NCI-H1694 (cell line): ENCODE measurements at regions not wholly inside any gene's neighbourhood (a gene's known extent, or its start where the extent isn't known, plus 50 kb on each side); places are given as distances from the start of the nearest gene placed in this dataset.
"Not testable (repeated sequence)": the region's sequence is repeated elsewhere in the genome, so short reads cannot be mapped to it uniquely, and the experiment has no call there.

Source experiments
- DNase-seq: peaks from one replicate; lab custom pipeline; 2025; lab: John Stamatoyannopoulos, UW

- no peak for DNase-seq
Observed at GRCh38 chr21:25240974-25241373, 366.3 kb downstream of the MRPL39 start.

GRCh38 chr21:25234857-25235801, 372.2 kb downstream of the MRPL39 start:
- no peak for DNase-seq

GRCh38 chr21:25220954-25221353, 386.3 kb downstream of the MRPL39 start:
- DNase-seq, result no peak

- no peak for DNase-seq
Observed at GRCh38 chr21:25220169-25220568, 387.1 kb downstream of the MRPL39 start.

- DNase-seq, result no peak
Observed at GRCh38 chr21:25215698-25216384, 391.4 kb downstream of the MRPL39 start.

GRCh38 chr21:25214676-25215075, 392.6 kb downstream of the MRPL39 start:
- DNase-seq, result no peak

- no peak for DNase-seq
Observed at GRCh38 chr21:25199944-25200343, 407.3 kb downstream of the MRPL39 start.

- no peak for DNase-seq
Observed at GRCh38 chr21:25191141-25191540, 416.1 kb downstream of the MRPL39 start.

GRCh38 chr21:25189497-25189896, 417.8 kb downstream of the MRPL39 start:
- DNase-seq, result no peak

- no peak for DNase-seq
Observed at GRCh38 chr21:25188677-25189079, 418.6 kb downstream of the MRPL39 start.

GRCh38 chr21:25186273-25186672, 421.0 kb downstream of the MRPL39 start:
- DNase-seq, result peak; percentile 17

GRCh38 chr21:25183577-25183976, 423.7 kb downstream of the MRPL39 start:
- DNase-seq, result no peak

- DNase-seq, result not testable (repeated sequence)
Observed at GRCh38 chr21:25181690-25182089, 425.6 kb downstream of the MRPL39 start.

- no peak for DNase-seq
Observed at GRCh38 chr21:25179116-25179515, 428.2 kb downstream of the MRPL39 start.

GRCh38 chr21:25176637-25177412, 430.5 kb downstream of the MRPL39 start:
- no peak for DNase-seq

- DNase-seq, result no peak
Observed at GRCh38 chr21:25175938-25176337, 431.3 kb downstream of the MRPL39 start.

GRCh38 chr21:25171438-25171837, 435.8 kb downstream of the MRPL39 start:
- DNase-seq, result no peak

- no peak for DNase-seq
Observed at GRCh38 chr21:25170681-25171080, 436.6 kb downstream of the MRPL39 start.

GRCh38 chr21:25169370-25169769, 437.9 kb downstream of the MRPL39 start:
- DNase-seq, result no peak

- not testable (repeated sequence) for DNase-seq
Observed at GRCh38 chr21:25166904-25167303, 440.4 kb downstream of the MRPL39 start.

- no peak for DNase-seq
Observed at GRCh38 chr21:25161571-25161970, 445.7 kb downstream of the MRPL39 start.

- DNase-seq, result not testable (repeated sequence)
Observed at GRCh38 chr21:25155020-25155419, 452.3 kb downstream of the MRPL39 start.
